ENCODE measurements at regions not wholly inside any gene's neighbourhood (a gene's known extent, or its start where the extent isn't known, plus 50 kb on each side); places are given as distances from the start of the nearest gene placed in this dataset.

GRCh38 chr3:193884027-193884426 is 251.9 kb upstream of the HES1 start:
- TF ChIP-seq EZH2phosphoT487 (IDR thresholded peaks at IDR 0.05; ENCODE audit: low read depth, severe bottlenecking, unreplicated experiment) (no peak), CTCF (IDR thresholded peaks at IDR 0.05; ENCODE audit: poor library complexity) (no peak), EZH2 (IDR thresholded peaks at IDR 0.05; ENCODE audit: borderline replicate concordance) (no peak)

Data from hepatocyte (in vitro differentiated cells).